GM21423 (cell line): ENCODE measurements at regions not wholly inside any gene's neighbourhood (a gene's known extent, or its start where the extent isn't known, plus 50 kb on each side); places are given as distances from the start of the nearest gene placed in this dataset.
"Not testable (repeated sequence)": the region's sequence is repeated elsewhere in the genome, so short reads cannot be mapped to it uniquely, and the experiment has no call there.

Experiments
- ATAC-seq: cut with Tn5 transposase; IDR thresholded peaks from one replicate; pipeline ENCODE4 v1.9.1; 2021; ENCODE audit warnings: mild to moderate bottlenecking, moderate library complexity; ENCODE audit not compliant: unreplicated experiment

- no peak for ATAC-seq
These were observed 52.1 kb downstream of the CARTPT start for GRCh38 chr5:71771191-71771590.

GRCh38 chr5:71778678-71779276, 59.7 kb downstream of the CARTPT start:
- no peak for ATAC-seq

- no peak for ATAC-seq
These were observed 61.5 kb downstream of the CARTPT start for GRCh38 chr5:71780597-71780996.

- peak; percentile 30 for ATAC-seq
These were observed 63.3 kb downstream of the CARTPT start for GRCh38 chr5:71782393-71782770.

- peak; percentile 94 for ATAC-seq
These were observed 64.0 kb downstream of the CARTPT start for GRCh38 chr5:71782771-71783770.

GRCh38 chr5:71783891-71784290, 64.8 kb downstream of the CARTPT start:
- ATAC-seq, result no peak

- ATAC-seq, result no peak
These were observed 67.4 kb downstream of the CARTPT start for GRCh38 chr5:71786337-71787055.

- no peak for ATAC-seq
These were observed 69.7 kb downstream of the CARTPT start for GRCh38 chr5:71788794-71789193.

- no peak for ATAC-seq
These were observed 70.7 kb downstream of the CARTPT start for GRCh38 chr5:71789746-71790145.

- no peak for ATAC-seq
These were observed 71.4 kb downstream of the CARTPT start for GRCh38 chr5:71790433-71790832.

GRCh38 chr5:71792041-71792440, 73.0 kb downstream of the CARTPT start:
- not testable (repeated sequence) for ATAC-seq

GRCh38 chr5:71794061-71794695, 75.1 kb downstream of the CARTPT start:
- no peak for ATAC-seq

GRCh38 chr5:71802673-71803072, 83.6 kb downstream of the CARTPT start:
- ATAC-seq, result no peak

GRCh38 chr5:71806711-71807110, 87.6 kb downstream of the CARTPT start:
- ATAC-seq, result no peak

- no peak for ATAC-seq
These were observed 88.8 kb downstream of the CARTPT start for GRCh38 chr5:71807909-71808308.

- no peak for ATAC-seq
These were observed 90.4 kb downstream of the CARTPT start for GRCh38 chr5:71809446-71809845.

GRCh38 chr5:71810023-71810422, 90.9 kb downstream of the CARTPT start:
- no peak for ATAC-seq

GRCh38 chr5:71810471-71811195, 91.6 kb downstream of the CARTPT start:
- ATAC-seq, result no peak

GRCh38 chr5:71811779-71812178, 92.7 kb downstream of the CARTPT start:
- ATAC-seq, result no peak

GRCh38 chr5:71816307-71816706, 97.2 kb downstream of the CARTPT start:
- ATAC-seq, result no peak
